Gastrocnemius medialis (tissue), 4 donors: ENCODE measurements at regions not wholly inside any gene's neighbourhood (a gene's known extent, or its start where the extent isn't known, plus 50 kb on each side); places are given as distances from the start of the nearest gene placed in this dataset.

ENCODE experiments used
- POLR2A ChIP-seq, 2 donors: fragments of 450-650 bp; IDR thresholded peaks; one replicate each; pipeline ENCODE4 v1.6.1; 2017; ENCODE audit warnings: antibody characterized with exemption in 2 of 2, mild to moderate bottlenecking in 2 of 2, moderate library complexity in 2 of 2
- TF ChIP-seq, protein P1 (sequence below), 5 experiments: fragments of 450-650 bp in 3 of 5; fragments of 200-600 bp in 2 of 5; sonication (generic) in 2 of 5; IDR thresholded peaks in 4 of 5; conservative IDR thresholded peaks in 1 of 5; 1 replicate in 4 of 5; 2 replicates in 1 of 5; pipeline ENCODE4 v1.5.1; 2016 to 2019; ENCODE audit warnings: antibody characterized with exemption in 5 of 5, mild to moderate bottlenecking in 3 of 5, moderate library complexity in 3 of 5

DNA sequence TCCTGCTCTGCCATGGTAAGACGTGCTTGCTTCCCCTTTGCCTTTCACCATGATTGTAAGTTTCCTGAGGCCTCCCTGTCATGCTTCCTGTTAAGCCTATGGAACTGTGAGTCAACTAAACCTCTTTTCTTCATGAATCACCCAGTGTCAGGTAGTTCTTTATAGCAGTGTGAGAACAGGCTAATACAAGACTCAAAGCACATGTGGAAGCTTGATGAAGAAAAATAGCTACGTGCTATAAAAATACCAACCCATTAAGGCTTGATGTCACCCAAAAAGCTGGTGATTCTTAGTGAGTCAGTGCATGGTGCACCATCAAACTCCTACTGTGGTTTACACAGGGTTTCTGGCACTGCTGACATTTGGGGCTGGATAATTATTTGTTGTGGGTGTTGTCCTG, 332.2 kb downstream of the TMEM167A start:
- TF ChIP-seq, protein P1, sequence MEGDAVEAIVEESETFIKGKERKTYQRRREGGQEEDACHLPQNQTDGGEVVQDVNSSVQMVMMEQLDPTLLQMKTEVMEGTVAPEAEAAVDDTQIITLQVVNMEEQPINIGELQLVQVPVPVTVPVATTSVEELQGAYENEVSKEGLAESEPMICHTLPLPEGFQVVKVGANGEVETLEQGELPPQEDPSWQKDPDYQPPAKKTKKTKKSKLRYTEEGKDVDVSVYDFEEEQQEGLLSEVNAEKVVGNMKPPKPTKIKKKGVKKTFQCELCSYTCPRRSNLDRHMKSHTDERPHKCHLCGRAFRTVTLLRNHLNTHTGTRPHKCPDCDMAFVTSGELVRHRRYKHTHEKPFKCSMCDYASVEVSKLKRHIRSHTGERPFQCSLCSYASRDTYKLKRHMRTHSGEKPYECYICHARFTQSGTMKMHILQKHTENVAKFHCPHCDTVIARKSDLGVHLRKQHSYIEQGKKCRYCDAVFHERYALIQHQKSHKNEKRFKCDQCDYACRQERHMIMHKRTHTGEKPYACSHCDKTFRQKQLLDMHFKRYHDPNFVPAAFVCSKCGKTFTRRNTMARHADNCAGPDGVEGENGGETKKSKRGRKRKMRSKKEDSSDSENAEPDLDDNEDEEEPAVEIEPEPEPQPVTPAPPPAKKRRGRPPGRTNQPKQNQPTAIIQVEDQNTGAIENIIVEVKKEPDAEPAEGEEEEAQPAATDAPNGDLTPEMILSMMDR (IDR thresholded peaks at IDR 0.05 in 4 of 5, conservative IDR thresholded peaks at IDR 0.05 in 1 of 5), result no peak
- no peak for TF ChIP-seq POLR2A (IDR thresholded peaks at IDR 0.05)
